Activated naive CD8-positive, alpha-beta T cell treated with anti-CD3 and anti-CD28 coated beads for 36 hours (primary cell): ENCODE measurements at regions not wholly inside any gene's neighbourhood (a gene's known extent, or its start where the extent isn't known, plus 50 kb on each side); places are given as distances from the start of the nearest gene placed in this dataset.
"Not testable (repeated sequence)": the region's sequence is repeated elsewhere in the genome, so short reads cannot be mapped to it uniquely, and the experiment has no call there.

ENCODE experiments used
- DNase-seq: peaks from one replicate; pipeline ENCODE4 v3.0.0; 2021
- H3K27ac Mint-ChIP-seq: one replicate; pipeline ENCODE4 v1.8.0; 2022; ENCODE audit warnings: mild to moderate bottlenecking, moderate library complexity, mixed read lengths
- H3K27me3 Mint-ChIP-seq: one replicate; pipeline ENCODE4 v1.8.0; 2022; ENCODE audit warnings: mild to moderate bottlenecking, mixed read lengths
- H3K36me3 Mint-ChIP-seq: one replicate; pipeline ENCODE4 v1.8.0; 2021; ENCODE audit warnings: mild to moderate bottlenecking, mixed read lengths
- H3K4me1 Mint-ChIP-seq: one replicate; pipeline ENCODE4 v1.8.0; 2021; ENCODE audit warnings: mixed read lengths
- H3K4me3 Mint-ChIP-seq: one replicate; pipeline ENCODE4 v1.8.0; 2022; ENCODE audit warnings: mild to moderate bottlenecking, moderate library complexity, mixed read lengths
- H3K9me3 Mint-ChIP-seq: one replicate; pipeline ENCODE4 v1.8.0; 2022; ENCODE audit warnings: mixed read lengths

DNA sequence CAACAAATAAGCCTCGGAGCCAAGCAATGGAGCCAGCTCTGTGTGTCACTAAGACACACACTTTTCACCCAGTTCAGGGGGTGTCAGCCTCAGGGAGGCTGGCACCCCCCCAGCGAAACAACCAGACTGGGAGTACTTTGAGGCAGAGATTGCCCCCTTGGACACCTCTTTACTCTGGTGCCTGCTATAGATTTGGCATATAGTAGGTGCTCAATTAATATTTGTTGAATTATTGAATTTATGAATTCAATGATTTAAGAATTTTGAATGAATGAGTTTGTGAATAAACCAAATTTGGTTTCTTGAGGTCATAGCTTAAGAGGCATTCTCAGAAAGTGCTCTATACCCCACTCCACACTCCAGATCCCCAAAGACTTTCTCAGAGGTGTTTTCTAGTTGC, 70.3 kb downstream of the OLIG1 start:
- Mint-ChIP-seq H3K4me1 (no peaks in the 10 kb centered on the region), H3K27ac (no peak overlapping the region), H3K9me3 (no peaks in the 10 kb centered on the region), H3K36me3 (no peaks in the 10 kb centered on the region), H3K27me3 (no peaks in the 10 kb centered on the region), H3K4me3 (no peak overlapping the region)
- no peak for DNase-seq

DNA sequence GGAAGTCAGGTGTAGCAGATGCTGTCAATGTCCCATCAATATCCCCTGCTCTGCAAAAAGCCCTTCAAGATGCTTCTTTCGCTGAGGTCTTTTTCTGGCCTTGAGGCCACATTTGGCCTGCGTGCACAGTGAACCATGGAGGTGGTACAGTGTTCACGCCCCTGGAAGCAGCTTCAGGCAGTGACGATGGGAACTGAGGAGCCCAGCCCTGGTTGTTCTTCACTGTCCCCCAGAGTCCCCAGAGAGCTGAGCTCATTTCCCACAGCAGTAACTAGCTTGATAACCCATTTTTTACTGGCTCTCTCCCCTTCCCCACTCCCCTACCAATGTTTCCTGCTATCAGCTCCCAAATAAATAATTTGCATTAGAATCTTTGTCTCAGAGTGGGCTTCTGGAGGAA, 76.5 kb downstream of the OLIG1 start:
- peaks cover 7% of the 10 kb centered on the region for H3K27me3 Mint-ChIP-seq
- H3K36me3 Mint-ChIP-seq, result no peaks in the 10 kb centered on the region
- no peak overlapping the region for H3K4me3 Mint-ChIP-seq
- no peak overlapping the region for H3K27ac Mint-ChIP-seq
- no peaks in the 10 kb centered on the region for H3K9me3 Mint-ChIP-seq
- H3K4me1 Mint-ChIP-seq, result no peaks in the 10 kb centered on the region
- no peak for DNase-seq

DNA sequence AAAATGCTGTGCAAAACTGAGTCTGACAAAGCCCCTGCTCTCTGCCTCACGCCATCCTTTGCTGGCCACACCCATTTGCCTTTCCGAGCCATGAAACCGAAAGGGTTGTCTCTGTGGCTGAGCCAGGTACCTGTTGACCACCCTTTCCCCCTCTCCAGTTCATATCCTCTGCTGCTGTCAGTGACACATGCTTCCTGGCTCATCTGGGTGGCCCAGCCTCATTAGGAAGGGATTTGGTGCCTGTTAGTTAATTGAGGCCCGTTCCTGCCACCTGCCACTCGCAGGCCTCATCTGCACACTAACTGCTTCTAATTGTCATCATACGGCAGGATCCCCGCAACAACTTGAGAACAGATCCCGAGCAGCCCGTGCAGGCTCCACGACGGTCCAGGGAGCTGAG, 79.2 kb downstream of the OLIG1 start:
- Mint-ChIP-seq H3K4me1 (peaks cover 6% of the 10 kb centered on the region), H3K4me3 (no peak overlapping the region), H3K27ac (no peak overlapping the region), H3K9me3 (no peaks in the 10 kb centered on the region), H3K36me3 (no peaks in the 10 kb centered on the region), H3K27me3 (peaks cover 25% of the 10 kb centered on the region)
- DNase-seq, result no peak

DNA sequence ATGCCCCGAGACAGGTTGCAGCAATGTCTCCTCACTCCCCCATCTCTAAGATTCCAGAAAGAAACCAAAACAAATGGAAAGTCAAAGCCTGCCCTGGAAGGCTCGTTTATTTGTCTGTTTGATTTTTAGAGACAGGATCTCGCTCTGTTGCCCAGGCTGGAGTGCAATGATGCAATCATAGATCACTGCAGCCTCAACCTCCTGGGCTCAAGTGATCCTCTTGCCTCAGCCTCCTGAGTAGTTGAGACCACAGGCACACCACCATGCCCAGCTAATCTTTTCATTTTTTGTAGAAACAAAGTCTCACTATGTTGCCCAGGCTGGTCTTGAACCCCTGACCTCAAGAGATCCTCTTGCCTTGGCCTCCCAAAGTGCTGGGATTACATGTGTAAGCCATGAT, 78.8 kb upstream of the IFNAR2 start:
- H3K27ac Mint-ChIP-seq, H3K4me3 Mint-ChIP-seq, H3K9me3 Mint-ChIP-seq, H3K4me1 Mint-ChIP-seq, H3K36me3 Mint-ChIP-seq, DNase-seq: not testable (repeated sequence)
- peaks cover 25% of the 10 kb centered on the region for H3K27me3 Mint-ChIP-seq

DNA sequence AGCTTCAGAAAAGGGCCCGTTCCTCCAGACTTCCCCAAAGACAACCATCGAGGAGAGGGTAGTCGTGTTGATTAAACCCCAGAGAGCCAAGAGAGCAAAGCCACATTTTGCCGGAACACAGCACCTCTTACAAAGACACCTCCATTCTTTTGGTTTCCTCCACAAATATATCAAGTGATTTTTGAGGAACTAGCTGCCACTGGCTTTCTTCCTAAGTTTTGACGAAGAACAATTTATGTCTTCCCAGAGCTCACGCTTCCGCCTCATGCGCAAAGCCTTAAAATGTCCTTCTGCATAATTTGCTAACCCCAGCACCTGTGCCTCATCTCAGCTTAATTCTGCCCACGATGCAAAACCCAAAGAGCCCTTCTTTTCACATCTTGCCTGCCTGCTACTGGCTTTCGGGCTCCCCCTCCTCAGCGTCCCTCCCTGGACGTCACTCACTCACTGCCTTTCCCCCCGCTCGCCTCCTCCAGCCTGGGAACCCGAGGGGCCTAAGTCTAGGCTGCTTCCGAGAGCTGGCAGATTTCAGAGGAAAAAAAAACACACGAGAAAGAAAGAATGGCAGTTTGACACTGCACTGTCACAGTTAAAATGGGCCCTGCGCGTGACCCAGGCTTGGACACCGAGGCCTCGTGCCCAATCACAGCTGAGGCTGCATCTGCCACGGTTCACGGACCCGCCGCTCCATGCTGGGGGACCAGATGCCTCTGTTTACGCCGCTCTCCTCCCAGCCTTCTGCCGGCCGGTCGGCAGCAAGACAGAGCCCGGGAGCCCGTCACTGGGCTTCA, 77.6 kb upstream of the IFNAR2 start:
- Mint-ChIP-seq H3K27me3 (peaks cover 25% of the 10 kb centered on the region), H3K4me1 (peaks cover 6% of the 10 kb centered on the region), H3K4me3 (no peak overlapping the region), H3K9me3 (no peaks in the 10 kb centered on the region), H3K36me3 (no peaks in the 10 kb centered on the region), H3K27ac (no peak overlapping the region)
- no peak for DNase-seq

DNA sequence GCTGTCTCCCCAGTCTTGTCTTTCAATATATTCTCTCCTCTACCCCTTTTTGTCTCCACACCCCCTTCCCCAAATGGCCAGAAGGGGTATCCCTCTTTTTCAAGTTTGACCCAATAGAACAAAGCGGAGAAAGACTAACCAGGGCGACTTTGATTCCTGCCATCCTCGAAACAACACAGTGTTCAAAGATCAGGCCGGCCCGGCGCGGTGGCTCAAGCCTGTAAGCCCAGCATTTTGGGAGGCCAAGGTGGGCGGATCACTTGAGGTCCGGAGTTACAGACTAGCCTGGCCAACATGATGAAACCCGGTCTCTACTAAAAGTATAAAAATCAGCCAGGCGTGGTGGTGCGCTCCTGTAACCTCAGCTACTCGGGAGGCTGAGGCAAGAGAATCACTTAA, 77.0 kb upstream of the IFNAR2 start:
- Mint-ChIP-seq H3K36me3 (no peaks in the 10 kb centered on the region), H3K9me3 (no peaks in the 10 kb centered on the region), H3K4me1 (peaks cover 6% of the 10 kb centered on the region), H3K27me3 (peaks cover 25% of the 10 kb centered on the region), H3K27ac (no peak overlapping the region), H3K4me3 (no peak overlapping the region)
- no peak for DNase-seq

DNA sequence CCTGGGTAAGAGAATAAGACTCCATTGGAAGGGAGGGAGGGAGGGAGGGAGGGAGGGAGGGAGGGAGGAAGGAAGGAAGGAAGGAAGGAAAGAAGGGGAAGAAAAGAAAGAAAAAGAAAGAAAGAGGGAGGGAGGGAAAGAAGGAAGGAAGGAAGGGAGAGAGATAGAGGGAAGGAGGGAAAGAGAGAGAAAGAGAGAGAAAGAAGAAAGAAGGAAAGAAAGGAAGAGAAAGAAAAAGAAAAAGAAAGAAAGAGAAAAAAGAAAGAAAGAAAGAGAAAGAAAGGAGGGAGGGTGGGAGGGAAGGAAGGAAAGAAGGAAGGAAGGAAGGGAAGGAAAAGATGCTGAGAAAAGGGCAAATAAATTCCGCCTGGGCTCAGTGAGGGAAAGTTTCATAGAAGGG, 74.7 kb upstream of the IFNAR2 start:
- DNase-seq, result no peak
- H3K36me3 Mint-ChIP-seq, result no peaks in the 10 kb centered on the region
- H3K27me3 Mint-ChIP-seq, result peaks cover 34% of the 10 kb centered on the region
- H3K4me3 Mint-ChIP-seq, result no peak overlapping the region
- peaks cover 7% of the 10 kb centered on the region for H3K9me3 Mint-ChIP-seq
- peaks cover 6% of the 10 kb centered on the region for H3K4me1 Mint-ChIP-seq
- H3K27ac Mint-ChIP-seq, result no peak overlapping the region

DNA sequence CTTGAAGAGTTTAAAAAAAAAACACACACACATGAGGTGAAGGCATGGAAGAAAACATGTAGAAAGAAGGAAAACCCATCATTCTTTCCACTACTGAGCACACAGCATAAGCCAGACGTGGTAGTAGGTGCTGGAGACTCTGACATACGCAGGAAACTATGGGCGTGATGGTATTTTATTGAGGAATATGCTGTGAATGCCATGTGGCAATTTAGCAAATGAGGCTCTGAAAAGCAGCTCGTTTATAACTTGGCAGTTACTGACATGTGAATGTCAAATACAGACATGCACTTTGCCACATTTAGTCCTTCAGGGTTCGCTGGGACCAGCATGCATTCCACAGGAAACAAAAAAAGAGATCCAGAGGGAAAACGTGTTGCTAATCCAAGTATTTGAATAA, 74.3 kb upstream of the IFNAR2 start:
- H3K36me3 Mint-ChIP-seq, result no peaks in the 10 kb centered on the region
- H3K4me1 Mint-ChIP-seq, result peaks cover 6% of the 10 kb centered on the region
- peaks cover 7% of the 10 kb centered on the region for H3K9me3 Mint-ChIP-seq
- no peak overlapping the region for H3K4me3 Mint-ChIP-seq
- H3K27me3 Mint-ChIP-seq, result peaks cover 34% of the 10 kb centered on the region
- no peak for DNase-seq
- H3K27ac Mint-ChIP-seq, result no peak overlapping the region

DNA sequence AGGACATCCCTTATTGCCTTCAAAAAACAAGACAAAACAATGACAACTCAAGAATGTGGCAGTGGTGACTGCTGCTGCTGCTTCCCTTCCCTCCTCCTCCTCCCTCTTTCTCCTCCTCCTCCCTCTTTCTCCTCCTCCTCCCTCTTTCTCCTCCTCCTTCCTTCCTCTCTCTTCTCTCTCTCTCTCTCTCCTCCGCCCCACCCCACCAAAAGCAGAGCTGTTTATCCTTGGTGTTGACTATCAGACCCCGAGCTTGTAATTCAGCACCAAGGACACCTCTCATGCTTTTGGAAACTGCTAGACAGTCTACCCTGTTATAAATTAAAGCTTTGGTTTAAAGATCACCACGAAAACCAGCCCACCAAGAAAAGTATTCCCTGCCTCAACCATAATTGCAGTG, 72.4 kb upstream of the IFNAR2 start:
- no peak overlapping the region for H3K27ac Mint-ChIP-seq
- peaks cover 7% of the 10 kb centered on the region for H3K9me3 Mint-ChIP-seq
- H3K4me1 Mint-ChIP-seq, result peaks cover under 1% of the 10 kb centered on the region
- H3K4me3 Mint-ChIP-seq, result no peak overlapping the region
- H3K27me3 Mint-ChIP-seq, result peaks cover 19% of the 10 kb centered on the region
- no peaks in the 10 kb centered on the region for H3K36me3 Mint-ChIP-seq
- DNase-seq, result no peak

DNA sequence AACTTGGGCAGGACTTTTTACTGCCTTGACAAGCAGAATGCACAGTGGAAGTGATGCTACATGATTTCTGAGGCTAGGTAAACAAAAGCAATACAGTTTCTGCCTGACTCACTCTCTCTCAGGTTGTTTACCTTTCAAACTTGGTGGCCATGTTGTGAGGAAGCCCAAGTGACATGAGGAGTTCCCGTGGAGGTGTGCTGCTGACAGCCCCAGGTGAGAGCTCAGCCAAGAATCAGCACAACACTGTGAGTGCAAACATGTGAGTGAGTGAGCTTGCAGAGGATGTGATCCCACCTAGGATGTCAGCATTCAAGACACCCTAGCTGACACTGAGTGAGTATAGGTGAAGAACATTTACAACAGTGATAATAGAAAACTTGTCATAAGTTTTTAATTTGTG, 71.1 kb upstream of the IFNAR2 start:
- H3K27ac Mint-ChIP-seq, result no peak overlapping the region
- H3K9me3 Mint-ChIP-seq, result peaks cover 7% of the 10 kb centered on the region
- H3K27me3 Mint-ChIP-seq, result peaks cover 9% of the 10 kb centered on the region
- H3K4me1 Mint-ChIP-seq, result no peaks in the 10 kb centered on the region
- no peak overlapping the region for H3K4me3 Mint-ChIP-seq
- no peaks in the 10 kb centered on the region for H3K36me3 Mint-ChIP-seq
- no peak for DNase-seq

DNA sequence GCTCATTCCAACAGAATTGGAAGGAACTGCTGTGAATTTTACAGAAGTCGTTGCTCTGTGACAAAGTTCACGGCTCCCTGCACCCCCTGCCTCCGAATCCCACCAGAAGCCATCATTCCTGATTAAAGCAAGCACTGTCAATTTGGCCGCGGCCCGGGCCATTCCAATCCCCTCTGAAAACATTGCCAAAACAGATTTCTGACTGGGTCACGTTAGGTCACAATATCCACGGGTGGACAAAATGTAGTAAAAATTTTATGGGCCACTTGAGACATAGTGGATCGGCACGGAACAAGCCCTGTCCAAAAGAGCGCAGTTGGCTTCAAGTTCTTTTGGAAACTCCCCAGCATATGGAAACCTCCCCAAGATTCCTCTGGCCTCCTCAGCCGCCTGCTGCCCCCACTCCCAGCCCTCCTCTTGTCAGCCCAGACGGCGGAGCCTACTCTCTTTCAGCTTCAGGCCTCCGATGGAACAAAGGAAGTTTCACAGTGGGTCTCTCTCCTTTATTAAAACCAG, 67.2 kb upstream of the IFNAR2 start:
- no peak for DNase-seq
- Mint-ChIP-seq H3K4me1 (no peaks in the 10 kb centered on the region), H3K27ac (no peak overlapping the region), H3K9me3 (peaks cover 7% of the 10 kb centered on the region), H3K36me3 (no peaks in the 10 kb centered on the region), H3K4me3 (no peak overlapping the region), H3K27me3 (peaks cover 9% of the 10 kb centered on the region)

DNA sequence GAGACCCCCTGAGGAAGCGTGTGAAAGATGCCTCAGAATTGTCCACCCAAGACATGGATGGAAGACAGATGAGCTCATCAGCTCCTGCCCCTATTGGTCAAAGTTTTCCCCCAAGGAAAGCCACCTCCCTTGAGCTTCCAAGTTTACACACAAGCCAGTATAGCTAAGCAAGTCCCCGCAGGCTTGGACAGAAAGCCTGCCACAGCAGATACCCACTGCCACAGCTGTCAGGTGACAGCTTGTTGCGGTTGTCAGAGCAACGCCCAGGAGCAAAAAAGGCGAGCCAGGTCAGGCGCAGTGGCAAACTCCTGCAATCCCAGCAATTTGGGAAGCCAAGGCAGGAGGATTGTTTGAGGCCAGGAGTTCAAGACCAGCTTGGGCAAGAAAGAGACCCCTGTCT, 60.9 kb upstream of the IFNAR2 start:
- Mint-ChIP-seq H3K27me3 (no peaks in the 10 kb centered on the region), H3K27ac (no peak overlapping the region), H3K36me3 (no peaks in the 10 kb centered on the region), H3K4me1 (no peaks in the 10 kb centered on the region), H3K4me3 (no peak overlapping the region), H3K9me3 (no peaks in the 10 kb centered on the region)
- DNase-seq, result no peak

DNA sequence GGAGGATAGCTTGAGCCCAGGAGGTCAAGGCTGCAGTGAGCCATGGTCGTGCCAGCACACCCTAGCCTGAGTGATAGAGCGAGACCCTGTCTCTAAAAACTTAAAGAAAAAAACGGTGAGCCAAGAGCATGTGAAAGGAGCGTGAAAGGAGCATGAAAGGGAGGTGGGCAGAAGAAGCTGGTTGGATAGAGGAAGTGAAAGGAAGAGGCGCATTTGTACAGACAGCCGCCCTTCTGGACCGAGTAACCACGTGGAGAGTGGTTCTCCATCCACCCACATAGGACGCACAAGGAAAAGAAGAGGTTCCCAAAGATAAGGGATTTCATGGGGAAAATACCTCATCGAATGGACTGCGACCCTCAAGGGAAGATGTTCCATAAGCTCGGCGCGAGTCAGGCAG, 60.4 kb upstream of the IFNAR2 start:
- Mint-ChIP-seq H3K36me3 (no peaks in the 10 kb centered on the region), H3K9me3 (no peaks in the 10 kb centered on the region), H3K27me3 (no peaks in the 10 kb centered on the region), H3K4me1 (no peaks in the 10 kb centered on the region), H3K27ac (no peak overlapping the region), H3K4me3 (no peak overlapping the region)
- no peak for DNase-seq

DNA sequence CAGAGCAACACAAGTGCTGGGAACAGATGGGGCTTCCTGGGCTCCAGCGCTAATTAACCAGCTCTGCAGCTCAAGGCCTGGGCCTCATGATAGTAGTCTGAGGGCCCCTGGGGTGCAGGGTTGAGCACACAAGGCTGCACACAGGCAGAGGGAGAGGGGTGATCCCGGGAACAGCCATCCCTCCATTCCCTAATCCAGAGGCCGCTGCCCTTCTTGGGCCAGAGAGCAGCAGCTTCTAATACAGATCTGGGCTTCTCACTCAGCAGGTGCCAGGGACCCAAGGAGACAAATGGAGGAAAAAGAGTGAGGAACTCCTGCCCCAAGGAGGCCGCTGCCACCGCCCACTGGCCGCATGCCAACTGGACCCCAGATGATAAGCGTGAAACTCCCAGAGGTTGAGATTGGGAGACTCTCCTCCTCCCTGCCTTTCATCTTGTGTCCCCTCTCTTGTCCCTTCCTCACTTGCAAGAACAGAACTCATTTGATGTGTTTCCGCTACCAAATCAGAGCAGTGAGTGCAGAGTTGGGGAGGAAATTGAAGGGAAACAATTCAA, 58.0 kb upstream of the IFNAR2 start:
- H3K9me3 Mint-ChIP-seq, result no peaks in the 10 kb centered on the region
- no peak overlapping the region for H3K27ac Mint-ChIP-seq
- no peaks in the 10 kb centered on the region for H3K4me1 Mint-ChIP-seq
- H3K4me3 Mint-ChIP-seq, result no peak overlapping the region
- no peaks in the 10 kb centered on the region for H3K27me3 Mint-ChIP-seq
- no peaks in the 10 kb centered on the region for H3K36me3 Mint-ChIP-seq
- DNase-seq, result no peak

DNA sequence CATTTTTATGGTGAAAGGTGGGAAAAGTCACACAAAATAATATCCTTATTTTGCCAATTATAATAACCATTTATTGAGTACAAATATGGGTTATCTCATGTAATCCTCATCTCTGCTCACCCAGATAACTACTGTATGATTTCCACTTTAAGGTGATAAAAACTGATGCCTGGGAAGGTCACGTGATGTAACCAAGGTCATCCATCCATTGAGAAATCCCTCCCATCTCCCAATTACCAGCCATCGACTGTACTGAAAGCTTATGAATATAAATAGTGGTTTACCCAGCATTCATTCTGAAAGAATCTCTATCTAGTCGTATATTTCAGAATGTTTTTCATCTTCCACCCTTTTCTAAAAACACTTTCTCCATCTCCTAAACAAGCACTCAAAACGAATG, 55.0 kb upstream of the IFNAR2 start:
- Mint-ChIP-seq H3K36me3 (no peaks in the 10 kb centered on the region), H3K27me3 (no peaks in the 10 kb centered on the region), H3K27ac (no peak overlapping the region), H3K4me1 (no peaks in the 10 kb centered on the region), H3K4me3 (no peak overlapping the region), H3K9me3 (no peaks in the 10 kb centered on the region)
- DNase-seq, result no peak
